ENCODE measurements at regions not wholly inside any gene's neighbourhood (a gene's known extent, or its start where the extent isn't known, plus 50 kb on each side); places are given as distances from the start of the nearest gene placed in this dataset.

DNA sequence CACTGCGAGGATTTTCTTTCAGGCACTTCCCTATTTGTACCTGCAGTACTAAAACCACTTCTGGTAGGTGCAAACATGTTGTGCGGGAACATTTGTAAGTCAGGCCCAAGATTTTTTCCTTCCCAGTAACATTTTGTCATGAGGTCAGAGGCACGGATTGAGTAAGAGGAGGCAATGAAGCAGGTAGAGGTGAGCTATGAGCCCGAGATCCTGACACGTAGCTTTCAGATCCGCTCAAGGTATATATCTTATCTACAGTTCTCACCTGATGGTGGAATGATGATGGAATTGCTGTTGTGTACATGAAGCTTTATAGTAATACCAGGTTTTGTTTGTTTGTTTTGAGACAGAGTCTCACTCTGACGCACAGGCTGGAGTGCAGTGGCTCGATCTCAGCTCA, 497.5 kb downstream of the NR2F2 start:
- no peak overlapping the region for H4K8ac ChIP-seq (ENCODE audit: low read depth, low read length)
- no peaks in the 10 kb centered on the region for H3K9me3 ChIP-seq (replicated peaks in 1 of 2; ENCODE audit: control insufficient read depth in 2 of 2, insufficient read depth in 1 of 2, low read depth in 1 of 2, low read length in 2 of 2)
- no peak overlapping the region for H2AK5ac ChIP-seq (ENCODE audit: low read depth, low read length)
- no peak overlapping the region for H2BK5ac ChIP-seq (ENCODE audit: low read length)
- no peak overlapping the region for H3K18ac ChIP-seq (ENCODE audit: low read length)
- DNase-seq (ENCODE audit: low spot score) = no peak
- no peak overlapping the region for H4K91ac ChIP-seq (ENCODE audit: low read depth, low read length, poor library complexity)
- H3K4me1 ChIP-seq (ENCODE audit: control insufficient read depth in 2 of 2, insufficient read depth in 1 of 2, low read depth in 1 of 2, low read length in 2 of 2) = no peaks in the 10 kb centered on the region
- H2AFZ ChIP-seq (ENCODE audit: low read length) = no peak overlapping the region
- no peak overlapping the region for H3K14ac ChIP-seq (ENCODE audit: low read length)
- no peaks in the 10 kb centered on the region for H3K36me3 ChIP-seq (replicated peaks in 1 of 2; ENCODE audit: control insufficient read depth in 2 of 2, insufficient read depth in 2 of 2, low read length in 2 of 2)
- H3K27ac ChIP-seq (replicated peaks; ENCODE audit: low read length) = no peak overlapping the region
- no peak overlapping the region for H3K4me3 ChIP-seq (ENCODE audit: low read length in 2 of 2)
- no peak overlapping the region for H2BK12ac ChIP-seq (ENCODE audit: low read length)
- no peaks in the 10 kb centered on the region for H3K27me3 ChIP-seq (ENCODE audit: control insufficient read depth in 3 of 3, insufficient read depth in 3 of 3, low read depth in 1 of 3, low read length in 3 of 3)
- no peak overlapping the region for H3K9ac ChIP-seq (ENCODE audit: low read depth, low read length, poor library complexity)
- no peak overlapping the region for H3K4me2 ChIP-seq (ENCODE audit: insufficient read depth, low read length, poor library complexity, severe bottlenecking)
- no peak overlapping the region for H3K23ac ChIP-seq (ENCODE audit: low read depth, low read length, poor library complexity)
- no peak overlapping the region for H3K4ac ChIP-seq (ENCODE audit: low read length)
- no CpG with 5 or more reads among the region's 8 CpGs for WGBS, 2 donors (ENCODE audit: extremely low coverage in 2 of 2, insufficient read length in 2 of 2, insufficient replicate concordance in 1 of 2)
- no peaks in the 10 kb centered on the region for H3K79me1 ChIP-seq (ENCODE audit: low read depth, low read length)
- no peak overlapping the region for H2BK15ac ChIP-seq (ENCODE audit: low read length)
- no peak overlapping the region for H2BK120ac ChIP-seq (ENCODE audit: low read depth, low read length)

DNA sequence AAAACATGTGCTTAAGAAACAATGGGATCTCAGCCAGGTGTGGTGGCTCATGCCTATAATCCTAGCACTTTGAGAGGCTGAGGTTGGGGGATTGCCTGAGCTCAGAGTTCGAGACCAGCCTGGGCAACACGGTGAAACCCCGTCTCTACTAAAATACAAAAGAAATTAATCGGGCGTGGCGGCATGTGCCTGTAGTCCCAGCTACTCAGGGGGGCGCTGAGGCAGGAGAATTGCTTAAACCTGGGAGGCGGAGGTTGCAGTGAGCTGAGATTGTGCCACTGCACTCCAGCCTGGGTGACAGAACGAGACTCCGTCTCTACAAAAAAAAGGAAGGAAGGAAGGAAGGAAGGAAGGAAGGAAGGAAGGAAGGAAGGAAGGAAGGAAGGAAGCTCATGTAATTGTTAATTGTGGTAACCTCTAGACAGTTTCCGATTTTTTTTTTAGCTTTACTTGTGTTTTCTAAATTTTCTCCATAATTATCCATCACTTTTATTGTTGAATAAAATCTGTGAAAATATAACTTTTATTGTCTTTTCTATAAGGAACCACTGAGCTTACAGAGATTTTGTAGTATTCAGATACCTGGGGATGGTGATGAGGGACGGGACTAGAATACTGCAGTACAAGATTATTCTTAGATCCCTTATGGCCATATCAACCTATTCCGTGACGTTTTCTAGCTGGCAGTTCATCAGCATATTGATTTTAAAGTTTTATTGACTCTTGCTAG, 506.9 kb downstream of the NR2F2 start:
- Histone ChIP-seq H3K4me2 (ENCODE audit: insufficient read depth, low read length, poor library complexity, severe bottlenecking) (no peak overlapping the region), H3K79me1 (ENCODE audit: low read depth, low read length) (no peaks in the 10 kb centered on the region), H4K8ac (ENCODE audit: low read depth, low read length) (no peak overlapping the region), H2BK120ac (ENCODE audit: low read depth, low read length) (no peak overlapping the region), H3K4me3 (ENCODE audit: low read length in 2 of 2) (no peak overlapping the region), H3K18ac (ENCODE audit: low read length) (no peak overlapping the region), H4K91ac (ENCODE audit: low read depth, low read length, poor library complexity) (no peak overlapping the region), H3K36me3 (replicated peaks in 1 of 2; ENCODE audit: control insufficient read depth in 2 of 2, insufficient read depth in 2 of 2, low read length in 2 of 2) (no peaks in the 10 kb centered on the region), H2BK5ac (ENCODE audit: low read length) (no peak overlapping the region), H3K27me3 (ENCODE audit: control insufficient read depth in 3 of 3, insufficient read depth in 3 of 3, low read depth in 1 of 3, low read length in 3 of 3) (no peaks in the 10 kb centered on the region), H3K14ac (ENCODE audit: low read length) (no peak overlapping the region), H3K23ac (ENCODE audit: low read depth, low read length, poor library complexity) (no peak overlapping the region), H3K27ac (replicated peaks; ENCODE audit: low read length) (no peak overlapping the region), H3K4ac (ENCODE audit: low read length) (no peak overlapping the region), H3K9ac (ENCODE audit: low read depth, low read length, poor library complexity) (no peak overlapping the region), H3K4me1 (ENCODE audit: control insufficient read depth in 2 of 2, insufficient read depth in 1 of 2, low read depth in 1 of 2, low read length in 2 of 2) (no peaks in the 10 kb centered on the region), H2AK5ac (ENCODE audit: low read depth, low read length) (no peak overlapping the region), H3K9me3 (replicated peaks in 1 of 2; ENCODE audit: control insufficient read depth in 2 of 2, insufficient read depth in 1 of 2, low read depth in 1 of 2, low read length in 2 of 2) (peaks cover 2 to 5% of the 10 kb centered on the region in 2 donors), H2BK12ac (ENCODE audit: low read length) (no peak overlapping the region), H2BK15ac (ENCODE audit: low read length) (no peak overlapping the region), H2AFZ (ENCODE audit: low read length) (no peak overlapping the region)
- DNase-seq (ENCODE audit: low spot score) = no peak
- no CpG with 5 or more reads among the region's 14 CpGs for WGBS, 2 donors (ENCODE audit: extremely low coverage in 2 of 2, insufficient read length in 2 of 2, insufficient replicate concordance in 1 of 2)

DNA sequence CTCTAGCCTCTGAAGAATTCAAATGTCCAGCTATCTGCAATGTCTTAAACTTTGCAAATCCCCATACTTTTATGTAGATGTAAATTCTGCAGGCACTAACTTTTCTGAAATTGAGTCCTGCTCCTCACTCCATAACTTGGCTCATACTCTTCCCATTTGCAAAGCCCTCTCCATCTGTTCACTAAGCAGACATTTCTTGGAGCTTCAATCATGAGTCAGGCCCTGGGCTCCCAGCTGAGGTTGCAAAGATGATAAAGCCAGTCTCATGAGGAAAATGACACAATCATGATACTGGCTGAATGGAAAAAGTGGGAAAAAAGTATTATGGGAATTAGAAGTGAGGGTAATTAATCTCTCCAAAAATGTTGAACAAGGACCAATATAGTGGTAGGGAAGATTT, 507.6 kb downstream of the NR2F2 start:
- Histone ChIP-seq H2BK15ac (ENCODE audit: low read length) (no peak overlapping the region), H3K36me3 (replicated peaks in 1 of 2; ENCODE audit: control insufficient read depth in 2 of 2, insufficient read depth in 2 of 2, low read length in 2 of 2) (no peaks in the 10 kb centered on the region), H3K27me3 (ENCODE audit: control insufficient read depth in 3 of 3, insufficient read depth in 3 of 3, low read depth in 1 of 3, low read length in 3 of 3) (no peaks in the 10 kb centered on the region), H3K9ac (ENCODE audit: low read depth, low read length, poor library complexity) (no peak overlapping the region), H2BK120ac (ENCODE audit: low read depth, low read length) (no peak overlapping the region), H3K9me3 (replicated peaks in 1 of 2; ENCODE audit: control insufficient read depth in 2 of 2, insufficient read depth in 1 of 2, low read depth in 1 of 2, low read length in 2 of 2) (peaks cover 2 to 5% of the 10 kb centered on the region in 2 donors), H2BK5ac (ENCODE audit: low read length) (no peak overlapping the region), H2AK5ac (ENCODE audit: low read depth, low read length) (no peak overlapping the region), H4K8ac (ENCODE audit: low read depth, low read length) (no peak overlapping the region), H3K79me1 (ENCODE audit: low read depth, low read length) (no peaks in the 10 kb centered on the region), H3K23ac (ENCODE audit: low read depth, low read length, poor library complexity) (no peak overlapping the region), H2AFZ (ENCODE audit: low read length) (no peak overlapping the region), H3K4ac (ENCODE audit: low read length) (no peak overlapping the region), H3K4me2 (ENCODE audit: insufficient read depth, low read length, poor library complexity, severe bottlenecking) (no peak overlapping the region), H3K18ac (ENCODE audit: low read length) (no peak overlapping the region), H2BK12ac (ENCODE audit: low read length) (no peak overlapping the region), H3K14ac (ENCODE audit: low read length) (no peak overlapping the region), H3K4me1 (ENCODE audit: control insufficient read depth in 2 of 2, insufficient read depth in 1 of 2, low read depth in 1 of 2, low read length in 2 of 2) (no peaks in the 10 kb centered on the region), H3K27ac (replicated peaks; ENCODE audit: low read length) (no peak overlapping the region), H3K4me3 (ENCODE audit: low read length in 2 of 2) (no peak overlapping the region), H4K91ac (ENCODE audit: low read depth, low read length, poor library complexity) (no peak overlapping the region)
- DNase-seq (ENCODE audit: low spot score) = no peak

DNA sequence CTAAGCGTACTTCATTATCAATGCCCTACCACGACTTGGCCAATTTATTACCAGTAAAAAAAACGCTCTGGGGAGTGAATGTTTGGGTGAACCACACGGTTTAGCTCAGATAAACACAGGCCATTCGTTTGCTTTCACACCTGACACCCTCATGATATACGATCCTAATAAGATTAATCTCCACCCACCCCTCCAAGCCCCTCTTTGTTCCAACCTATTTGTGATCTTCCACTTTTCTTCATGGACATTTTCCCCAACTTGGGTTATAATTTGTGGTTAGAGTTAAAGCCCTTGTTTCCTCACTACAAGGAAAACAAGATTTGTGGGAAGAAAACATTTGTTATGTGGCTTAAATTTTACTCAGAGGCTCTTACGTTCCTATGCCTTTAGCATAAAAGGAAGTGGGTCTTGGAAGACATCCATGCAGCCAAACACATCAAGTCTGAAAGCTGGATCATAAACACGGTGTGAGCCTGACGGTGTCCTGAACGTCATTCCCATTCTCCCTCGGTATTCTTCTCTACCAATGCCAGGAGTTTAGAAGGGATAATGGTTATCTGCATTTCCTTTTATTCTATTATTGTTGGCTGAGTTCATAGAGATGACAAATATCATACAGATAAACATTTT, 518.9 kb downstream of the NR2F2 start:
- no peak for DNase-seq (ENCODE audit: low spot score)
- Histone ChIP-seq H3K4me2 (ENCODE audit: insufficient read depth, low read length, poor library complexity, severe bottlenecking) (no peak overlapping the region), H3K27ac (replicated peaks; ENCODE audit: low read length) (no peak overlapping the region), H4K8ac (ENCODE audit: low read depth, low read length) (no peak overlapping the region), H2BK15ac (ENCODE audit: low read length) (no peak overlapping the region), H3K23ac (ENCODE audit: low read depth, low read length, poor library complexity) (no peak overlapping the region), H2BK120ac (ENCODE audit: low read depth, low read length) (no peak overlapping the region), H3K14ac (ENCODE audit: low read length) (no peak overlapping the region), H4K91ac (ENCODE audit: low read depth, low read length, poor library complexity) (no peak overlapping the region), H2AFZ (ENCODE audit: low read length) (no peak overlapping the region), H3K36me3 (replicated peaks in 1 of 2; ENCODE audit: control insufficient read depth in 2 of 2, insufficient read depth in 2 of 2, low read length in 2 of 2) (no peaks in the 10 kb centered on the region), H3K27me3 (ENCODE audit: control insufficient read depth in 3 of 3, insufficient read depth in 3 of 3, low read depth in 1 of 3, low read length in 3 of 3) (peaks cover 0 to 3% (median 0%) of the 10 kb centered on the region in 3 experiments), H3K4ac (ENCODE audit: low read length) (no peak overlapping the region), H3K4me1 (ENCODE audit: control insufficient read depth in 2 of 2, insufficient read depth in 1 of 2, low read depth in 1 of 2, low read length in 2 of 2) (no peaks in the 10 kb centered on the region), H3K18ac (ENCODE audit: low read length) (no peak overlapping the region), H2BK12ac (ENCODE audit: low read length) (no peak overlapping the region), H3K9me3 (replicated peaks in 1 of 2; ENCODE audit: control insufficient read depth in 2 of 2, insufficient read depth in 1 of 2, low read depth in 1 of 2, low read length in 2 of 2) (no peaks in the 10 kb centered on the region), H2AK5ac (ENCODE audit: low read depth, low read length) (no peak overlapping the region), H2BK5ac (ENCODE audit: low read length) (no peak overlapping the region), H3K79me1 (ENCODE audit: low read depth, low read length) (no peaks in the 10 kb centered on the region), H3K9ac (ENCODE audit: low read depth, low read length, poor library complexity) (no peak overlapping the region), H3K4me3 (ENCODE audit: low read length in 2 of 2) (no peak overlapping the region)
- WGBS, 2 donors (ENCODE audit: extremely low coverage in 2 of 2, insufficient read length in 2 of 2, insufficient replicate concordance in 1 of 2) = no CpG with 5 or more reads among the region's 11 CpGs
